ENCODE measurements at regions not wholly inside any gene's neighbourhood (a gene's known extent, or its start where the extent isn't known, plus 50 kb on each side); places are given as distances from the start of the nearest gene placed in this dataset.

DNA sequence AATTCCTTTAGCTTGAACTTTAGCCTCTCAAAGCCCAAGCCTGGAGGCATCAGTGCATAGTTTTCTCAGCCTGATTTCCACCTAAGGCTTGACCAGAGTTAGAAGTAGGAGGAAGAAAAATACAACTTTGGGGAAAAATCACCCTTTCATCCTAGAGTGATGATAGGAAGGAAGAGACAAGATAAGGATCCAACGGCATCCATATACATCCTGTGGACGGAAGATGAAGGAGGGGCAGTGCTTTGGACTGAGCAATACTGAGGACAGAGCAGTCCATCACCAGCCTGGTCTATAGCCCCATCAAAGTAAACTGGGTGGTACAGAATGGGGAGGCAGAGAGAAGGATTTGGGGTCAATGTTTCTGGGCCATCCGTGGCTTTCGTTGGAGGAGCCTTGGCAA is 247.9 kb downstream of the FAM76B start:
- no peak for DNase-seq (ENCODE audit: extremely low read depth, insufficient read length)

DNA sequence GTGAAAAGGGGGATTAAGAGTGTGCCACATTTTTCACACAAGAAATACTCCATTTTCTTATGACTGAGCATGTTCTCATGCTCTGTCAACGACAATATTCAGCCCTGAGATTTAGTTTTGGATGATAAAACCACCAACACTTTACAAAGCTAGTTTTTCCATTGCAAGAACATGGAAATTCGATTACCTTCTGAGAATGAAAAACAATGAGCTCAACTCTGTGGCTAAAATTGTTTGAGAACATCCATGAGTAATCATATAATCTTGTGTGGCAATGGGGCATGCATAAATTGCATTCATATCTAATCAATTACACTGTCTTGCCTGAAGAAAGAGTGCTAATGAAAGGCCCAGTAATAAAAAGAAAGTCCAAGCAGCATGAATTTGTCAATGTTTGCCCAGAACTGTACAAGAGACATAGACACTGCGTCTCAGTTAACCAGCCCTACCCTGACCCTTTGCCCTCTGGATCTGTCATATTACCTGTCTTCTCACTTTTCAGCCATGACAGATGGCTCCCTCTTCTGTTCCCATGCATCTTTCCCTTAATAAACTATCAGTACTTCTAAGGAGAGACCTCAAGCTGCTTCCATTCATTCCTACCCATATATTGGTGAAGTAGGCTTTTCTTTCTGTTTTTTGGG is 253.4 kb downstream of the FAM76B start:
- Histone ChIP-seq H3K4me3 (replicated peaks; ENCODE audit: low read depth, low read length) (no peak overlapping the region), H3K36me3 (ENCODE audit: control insufficient read depth, insufficient read depth, low read length) (no peaks in the 10 kb centered on the region), H3K27me3 (replicated peaks; ENCODE audit: control insufficient read depth, insufficient read depth, low read length) (no peaks in the 10 kb centered on the region)
- TF ChIP-seq, protein P1, sequence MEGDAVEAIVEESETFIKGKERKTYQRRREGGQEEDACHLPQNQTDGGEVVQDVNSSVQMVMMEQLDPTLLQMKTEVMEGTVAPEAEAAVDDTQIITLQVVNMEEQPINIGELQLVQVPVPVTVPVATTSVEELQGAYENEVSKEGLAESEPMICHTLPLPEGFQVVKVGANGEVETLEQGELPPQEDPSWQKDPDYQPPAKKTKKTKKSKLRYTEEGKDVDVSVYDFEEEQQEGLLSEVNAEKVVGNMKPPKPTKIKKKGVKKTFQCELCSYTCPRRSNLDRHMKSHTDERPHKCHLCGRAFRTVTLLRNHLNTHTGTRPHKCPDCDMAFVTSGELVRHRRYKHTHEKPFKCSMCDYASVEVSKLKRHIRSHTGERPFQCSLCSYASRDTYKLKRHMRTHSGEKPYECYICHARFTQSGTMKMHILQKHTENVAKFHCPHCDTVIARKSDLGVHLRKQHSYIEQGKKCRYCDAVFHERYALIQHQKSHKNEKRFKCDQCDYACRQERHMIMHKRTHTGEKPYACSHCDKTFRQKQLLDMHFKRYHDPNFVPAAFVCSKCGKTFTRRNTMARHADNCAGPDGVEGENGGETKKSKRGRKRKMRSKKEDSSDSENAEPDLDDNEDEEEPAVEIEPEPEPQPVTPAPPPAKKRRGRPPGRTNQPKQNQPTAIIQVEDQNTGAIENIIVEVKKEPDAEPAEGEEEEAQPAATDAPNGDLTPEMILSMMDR (IDR thresholded peaks at IDR 0.05; ENCODE audit: insufficient read depth, low read length, poor library complexity, severe bottlenecking) = no peak
- no peak for DNase-seq (ENCODE audit: extremely low read depth, insufficient read length)

More for the DNA sequence above, 247.9 kb downstream of the FAM76B start:
- Histone ChIP-seq H3K36me3 (ENCODE audit: control insufficient read depth, insufficient read depth, low read length) (no peaks in the 10 kb centered on the region), H3K4me3 (replicated peaks; ENCODE audit: low read depth, low read length) (no peak overlapping the region), H3K27me3 (replicated peaks; ENCODE audit: control insufficient read depth, insufficient read depth, low read length) (no peaks in the 10 kb centered on the region; the same call in none of the 2 replicates)
- TF ChIP-seq, protein P1 (IDR thresholded peaks at IDR 0.05; ENCODE audit: insufficient read depth, low read length, poor library complexity, severe bottlenecking) = no peak

DNA sequence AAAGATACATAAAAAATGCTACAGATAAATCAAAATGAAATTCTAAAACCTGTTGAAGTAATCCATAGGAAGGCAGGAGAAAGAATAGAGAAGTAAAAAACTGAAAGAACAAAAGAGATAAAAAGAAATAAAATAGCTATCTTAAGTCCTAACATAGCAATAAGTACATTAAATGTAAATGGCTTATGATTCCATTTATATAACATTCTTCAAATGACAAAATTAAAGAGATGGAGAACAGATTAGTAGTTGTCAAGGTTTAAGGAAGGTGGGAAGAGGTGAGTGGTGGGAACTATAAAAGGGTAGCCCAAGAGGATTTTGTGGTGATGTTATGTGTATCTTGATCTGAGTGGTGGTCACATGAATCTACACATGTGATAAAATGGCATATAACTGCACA is 254.8 kb downstream of the FAM76B start:
- DNase-seq (ENCODE audit: extremely low read depth, insufficient read length) = no peak
- TF ChIP-seq, protein P1 (IDR thresholded peaks at IDR 0.05; ENCODE audit: insufficient read depth, low read length, poor library complexity, severe bottlenecking) = no peak
- Histone ChIP-seq H3K4me3 (replicated peaks; ENCODE audit: low read depth, low read length) (no peak overlapping the region), H3K36me3 (ENCODE audit: control insufficient read depth, insufficient read depth, low read length) (no peaks in the 10 kb centered on the region), H3K27me3 (replicated peaks; ENCODE audit: control insufficient read depth, insufficient read depth, low read length) (no peaks in the 10 kb centered on the region)

DNA sequence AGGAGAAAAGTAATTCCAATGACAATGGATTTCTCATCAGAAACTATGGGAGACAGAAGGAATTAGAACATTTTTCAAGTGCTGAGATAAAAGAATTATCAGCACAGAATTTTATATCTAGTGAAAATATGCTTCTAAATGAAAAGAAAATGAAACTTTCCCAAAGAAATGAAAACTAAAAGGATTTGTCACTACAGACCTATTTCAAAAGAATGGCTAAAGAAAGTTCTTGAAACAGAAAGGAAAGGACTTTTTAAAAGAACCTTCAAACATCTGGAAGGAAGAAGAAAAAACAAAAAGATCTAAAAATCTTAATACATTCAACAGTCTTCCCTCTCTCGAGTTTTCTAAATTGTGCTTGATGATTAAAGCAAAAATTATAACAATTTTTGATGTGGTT is 255.4 kb downstream of the FAM76B start:
- no peak for DNase-seq (ENCODE audit: extremely low read depth, insufficient read length)
- H3K36me3 ChIP-seq (ENCODE audit: control insufficient read depth, insufficient read depth, low read length) = no peaks in the 10 kb centered on the region
- no peak overlapping the region for H3K4me3 ChIP-seq (replicated peaks; ENCODE audit: low read depth, low read length)
- no peaks in the 10 kb centered on the region for H3K27me3 ChIP-seq (replicated peaks; ENCODE audit: control insufficient read depth, insufficient read depth, low read length)
- TF ChIP-seq, protein P1 (IDR thresholded peaks at IDR 0.05; ENCODE audit: insufficient read depth, low read length, poor library complexity, severe bottlenecking) = no peak

DNA sequence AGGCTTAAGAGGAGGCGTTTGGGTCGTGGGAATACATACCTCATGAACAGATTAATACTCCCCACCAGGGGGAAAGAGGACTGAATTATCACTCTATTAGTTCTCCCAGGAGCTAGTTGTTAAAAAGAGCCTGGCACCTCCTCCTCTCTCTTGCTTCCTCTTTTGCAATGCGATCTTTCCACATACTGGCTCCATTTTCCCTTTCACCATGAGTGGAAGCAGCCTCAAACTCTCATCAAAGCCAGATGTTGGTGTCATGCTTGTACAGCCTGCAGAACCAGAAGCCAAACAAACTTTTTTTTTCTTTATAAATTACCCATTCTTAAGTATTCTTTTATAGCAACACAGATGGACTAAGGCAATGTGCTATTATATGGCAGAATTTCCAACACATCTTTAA is 258.5 kb downstream of the FAM76B start:
- no peak for DNase-seq (ENCODE audit: extremely low read depth, insufficient read length)
- TF ChIP-seq, protein P1 (IDR thresholded peaks at IDR 0.05; ENCODE audit: insufficient read depth, low read length, poor library complexity, severe bottlenecking) = no peak
- H3K4me3 ChIP-seq (replicated peaks; ENCODE audit: low read depth, low read length) = no peak overlapping the region
- H3K36me3 ChIP-seq (ENCODE audit: control insufficient read depth, insufficient read depth, low read length) = no peaks in the 10 kb centered on the region
- no peaks in the 10 kb centered on the region for H3K27me3 ChIP-seq (replicated peaks; ENCODE audit: control insufficient read depth, insufficient read depth, low read length)

All from GM06990 (cell line).